ENCODE measurements at regions not wholly inside any gene's neighbourhood (a gene's known extent, or its start where the extent isn't known, plus 50 kb on each side); places are given as distances from the start of the nearest gene placed in this dataset.

DNA sequence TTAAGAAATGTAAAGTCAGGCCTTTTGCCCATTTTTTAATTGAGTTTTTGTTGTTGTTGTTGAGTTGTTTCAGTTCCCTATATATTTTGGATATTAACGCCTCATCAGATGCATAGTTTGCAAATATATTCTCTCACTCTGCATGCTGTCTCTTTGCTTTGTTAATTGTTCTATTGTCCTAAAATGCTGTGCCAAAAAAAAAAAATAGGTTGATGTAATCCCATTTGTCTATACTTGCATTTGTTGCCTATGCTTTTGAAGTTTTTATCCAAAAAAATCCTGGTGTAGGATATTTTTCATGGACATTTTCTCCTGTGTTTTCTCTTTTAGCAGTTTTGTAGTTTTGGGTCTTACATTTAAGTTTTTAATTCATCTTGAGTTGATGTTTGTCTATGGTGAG, 163.3 kb upstream of the STARD13 start:
- no peaks in the 10 kb centered on the region for H3K27me3 ChIP-seq (ENCODE audit: control insufficient read depth in 2 of 2, insufficient read depth in 1 of 2, low read length in 1 of 2)
- no peaks in the 10 kb centered on the region for H3K4me1 ChIP-seq (ENCODE audit: control insufficient read depth in 2 of 2, insufficient read depth in 2 of 2, low read length in 2 of 2)
- no peaks in the 10 kb centered on the region for H3K36me3 ChIP-seq (ENCODE audit: control insufficient read depth in 2 of 2, insufficient read depth in 2 of 2, low read length in 1 of 2)
- no peaks in the 10 kb centered on the region for H3K9me3 ChIP-seq (ENCODE audit: control insufficient read depth in 2 of 2, insufficient read depth in 1 of 2, low read length in 1 of 2)
- no peak overlapping the region for H3K27ac ChIP-seq (ENCODE audit: low read depth in 1 of 2, low read length in 1 of 2)
- H3K4me3 ChIP-seq (ENCODE audit: low read length in 2 of 2), result no peak overlapping the region
- 96% methylated on average over 1 of the region's 1 CpG for WGBS
- DNase-seq (ENCODE audit: low read depth in 6 of 9, low spot score in 9 of 9), result no peak

DNA sequence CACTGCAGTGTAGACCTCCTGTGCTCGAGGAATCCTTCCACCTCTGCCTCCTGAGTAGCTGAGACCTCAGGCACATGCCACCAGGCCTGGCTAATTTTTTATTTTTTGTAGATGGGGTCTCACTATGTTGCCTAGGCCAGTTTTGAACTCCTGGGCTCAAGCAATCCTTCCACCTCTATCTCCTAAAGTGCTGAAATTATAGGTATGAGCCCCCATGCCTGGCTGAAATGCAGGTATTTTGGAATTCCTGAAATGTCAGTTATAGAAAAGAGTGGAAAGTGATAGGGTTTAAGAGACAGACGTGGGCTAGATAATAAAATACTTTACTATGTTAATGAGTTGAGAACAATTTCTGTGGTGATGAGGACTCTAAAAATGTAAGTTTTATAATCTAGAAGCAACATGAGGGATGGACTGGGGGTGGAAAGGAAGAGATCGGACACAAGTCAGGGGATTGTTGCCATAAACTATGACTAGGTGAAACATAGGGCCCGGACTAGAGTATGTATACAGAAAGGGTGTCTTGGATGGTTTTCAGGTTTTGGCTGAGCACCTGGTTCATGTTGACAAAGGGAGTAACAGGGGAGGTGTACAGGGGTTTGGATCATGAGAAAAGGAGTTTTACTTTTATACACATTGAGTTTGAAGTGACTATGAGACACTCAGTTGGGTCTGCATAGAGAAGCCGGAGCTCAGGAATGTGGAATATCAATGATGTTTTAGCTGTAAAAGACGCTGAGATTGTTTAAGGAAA, 165.6 kb upstream of the STARD13 start:
- Histone ChIP-seq H3K27me3 (ENCODE audit: control insufficient read depth in 2 of 2, insufficient read depth in 1 of 2, low read length in 1 of 2) (no peaks in the 10 kb centered on the region), H3K9me3 (ENCODE audit: control insufficient read depth in 2 of 2, insufficient read depth in 1 of 2, low read length in 1 of 2) (no peaks in the 10 kb centered on the region), H3K4me3 (ENCODE audit: low read length in 2 of 2) (no peak overlapping the region), H3K4me1 (ENCODE audit: control insufficient read depth in 2 of 2, insufficient read depth in 2 of 2, low read length in 2 of 2) (no peaks in the 10 kb centered on the region), H3K27ac (ENCODE audit: low read depth in 1 of 2, low read length in 1 of 2) (no peak overlapping the region), H3K36me3 (ENCODE audit: control insufficient read depth in 2 of 2, insufficient read depth in 2 of 2, low read length in 1 of 2) (no peaks in the 10 kb centered on the region)
- no peak for DNase-seq (ENCODE audit: low read depth in 6 of 9, low spot score in 9 of 9)
- WGBS, result 94% methylated on average over 6 of the region's 6 CpGs

DNA sequence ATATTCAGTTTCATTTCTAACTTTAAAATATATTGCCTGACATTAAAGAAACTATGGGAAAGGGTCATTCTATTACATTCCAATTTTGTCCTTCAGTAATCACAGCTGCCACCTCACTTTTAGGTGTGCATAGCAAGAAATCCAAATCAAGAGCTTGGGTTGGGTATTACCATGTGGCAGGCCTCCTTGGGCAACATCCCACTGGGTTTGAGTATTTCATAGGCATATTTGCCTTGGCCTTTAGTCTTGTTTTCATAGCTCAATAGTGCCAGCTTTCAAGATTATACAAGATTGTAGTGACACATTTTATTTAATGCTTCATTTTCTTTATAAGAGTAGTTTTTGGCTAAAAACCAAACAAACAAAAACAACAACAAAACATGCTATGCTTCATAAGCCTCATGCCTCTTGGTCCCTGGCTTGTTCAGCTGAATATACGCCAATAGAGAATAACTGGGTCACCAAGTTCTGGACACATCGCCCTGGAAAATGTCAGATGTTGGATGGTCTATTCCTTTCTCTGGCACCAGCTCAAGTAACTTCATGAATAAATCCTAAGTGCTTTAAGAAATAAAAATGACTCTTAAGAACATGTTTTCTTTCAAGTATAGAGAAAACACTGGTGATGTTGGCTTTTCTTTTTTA, 167.4 kb upstream of the STARD13 start:
- Histone ChIP-seq H3K27ac (ENCODE audit: low read depth in 1 of 2, low read length in 1 of 2) (no peak overlapping the region), H3K36me3 (ENCODE audit: control insufficient read depth in 2 of 2, insufficient read depth in 2 of 2, low read length in 1 of 2) (no peaks in the 10 kb centered on the region), H3K4me3 (ENCODE audit: low read length in 2 of 2) (no peak overlapping the region), H3K9me3 (ENCODE audit: control insufficient read depth in 2 of 2, insufficient read depth in 1 of 2, low read length in 1 of 2) (no peaks in the 10 kb centered on the region), H3K4me1 (ENCODE audit: control insufficient read depth in 2 of 2, insufficient read depth in 2 of 2, low read length in 2 of 2) (no peaks in the 10 kb centered on the region), H3K27me3 (ENCODE audit: control insufficient read depth in 2 of 2, insufficient read depth in 1 of 2, low read length in 1 of 2) (no peaks in the 10 kb centered on the region)
- DNase-seq (ENCODE audit: low read depth in 6 of 9, low spot score in 9 of 9), result no peak
- 97% methylated on average over 2 of the region's 2 CpGs for WGBS

DNA sequence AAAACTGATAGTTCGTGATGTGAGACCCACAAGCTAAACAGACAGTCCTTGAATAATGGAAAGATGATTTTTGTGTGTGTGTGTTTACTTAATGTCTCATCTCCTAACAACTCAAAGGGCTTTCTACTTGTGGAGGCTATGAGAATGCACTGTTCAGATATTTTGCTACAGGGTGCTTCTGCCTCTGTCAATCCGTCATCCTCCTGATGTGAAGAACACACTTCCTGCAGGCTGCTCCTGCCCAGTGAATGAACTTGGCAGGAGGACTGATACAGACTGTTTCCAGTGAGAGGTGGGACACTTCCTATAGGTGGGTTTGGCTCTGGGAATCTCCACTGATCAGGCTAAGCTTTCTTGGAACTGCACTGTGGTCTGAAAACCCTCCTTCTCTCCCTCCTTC, 168.4 kb upstream of the STARD13 start:
- Histone ChIP-seq H3K27me3 (ENCODE audit: control insufficient read depth in 2 of 2, insufficient read depth in 1 of 2, low read length in 1 of 2) (no peaks in the 10 kb centered on the region), H3K9me3 (ENCODE audit: control insufficient read depth in 2 of 2, insufficient read depth in 1 of 2, low read length in 1 of 2) (no peaks in the 10 kb centered on the region), H3K36me3 (ENCODE audit: control insufficient read depth in 2 of 2, insufficient read depth in 2 of 2, low read length in 1 of 2) (no peaks in the 10 kb centered on the region), H3K4me3 (ENCODE audit: low read length in 2 of 2) (no peak overlapping the region), H3K27ac (ENCODE audit: low read depth in 1 of 2, low read length in 1 of 2) (no peak overlapping the region), H3K4me1 (ENCODE audit: control insufficient read depth in 2 of 2, insufficient read depth in 2 of 2, low read length in 2 of 2) (no peaks in the 10 kb centered on the region)
- no peak for DNase-seq (ENCODE audit: low read depth in 6 of 9, low spot score in 9 of 9)
- WGBS, result 95% methylated on average over 2 of the region's 2 CpGs

DNA sequence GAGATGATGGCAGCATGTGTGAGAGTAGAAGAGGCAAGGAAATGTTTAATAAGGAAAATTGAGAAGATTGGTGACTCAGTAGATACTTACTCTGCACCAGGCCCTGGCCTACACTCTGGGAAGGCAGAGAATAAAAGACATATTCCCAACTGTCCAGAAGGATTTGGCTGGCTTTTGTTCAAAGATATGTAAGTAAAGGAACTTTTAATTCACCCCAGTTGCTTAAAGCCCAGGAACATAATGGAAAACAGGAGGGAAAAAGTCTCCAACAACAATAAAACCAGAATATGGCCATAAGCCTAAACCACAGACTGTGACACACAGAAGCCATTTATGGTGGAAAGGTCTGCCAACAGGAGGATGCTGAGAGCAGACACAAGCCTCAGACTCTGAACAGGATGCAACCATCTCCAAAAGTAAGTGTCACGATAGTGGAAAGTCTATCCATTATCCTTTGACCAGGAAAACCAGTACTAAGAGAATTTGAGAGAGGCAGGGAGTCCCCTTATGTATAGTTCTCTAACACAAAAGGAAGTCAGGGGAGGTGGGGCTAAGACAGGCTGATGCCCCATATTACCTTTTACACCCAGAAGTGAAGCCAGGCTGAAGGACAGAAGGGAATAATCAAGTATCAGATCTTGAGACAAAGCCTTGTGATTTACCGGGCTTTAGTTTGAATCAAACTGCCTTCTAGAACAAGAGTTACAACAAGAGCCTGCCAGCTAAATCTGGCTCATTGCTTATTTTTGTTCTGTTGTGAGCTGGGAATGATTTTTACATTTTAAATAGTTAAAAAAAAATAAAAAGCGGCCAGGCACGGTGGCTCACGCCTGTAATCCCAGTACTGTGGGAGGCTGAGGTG, 169.5 kb upstream of the STARD13 start:
- Histone ChIP-seq H3K36me3 (ENCODE audit: control insufficient read depth in 2 of 2, insufficient read depth in 2 of 2, low read length in 1 of 2) (no peaks in the 10 kb centered on the region), H3K4me3 (ENCODE audit: low read length in 2 of 2) (no peak overlapping the region), H3K4me1 (ENCODE audit: control insufficient read depth in 2 of 2, insufficient read depth in 2 of 2, low read length in 2 of 2) (no peaks in the 10 kb centered on the region), H3K27ac (ENCODE audit: low read depth in 1 of 2, low read length in 1 of 2) (no peak overlapping the region), H3K9me3 (ENCODE audit: control insufficient read depth in 2 of 2, insufficient read depth in 1 of 2, low read length in 1 of 2) (no peaks in the 10 kb centered on the region), H3K27me3 (ENCODE audit: control insufficient read depth in 2 of 2, insufficient read depth in 1 of 2, low read length in 1 of 2) (no peaks in the 10 kb centered on the region)
- DNase-seq (ENCODE audit: low read depth in 6 of 9, low spot score in 9 of 9), result no peak
- WGBS, result 96% methylated on average over 5 of the region's 5 CpGs

DNA sequence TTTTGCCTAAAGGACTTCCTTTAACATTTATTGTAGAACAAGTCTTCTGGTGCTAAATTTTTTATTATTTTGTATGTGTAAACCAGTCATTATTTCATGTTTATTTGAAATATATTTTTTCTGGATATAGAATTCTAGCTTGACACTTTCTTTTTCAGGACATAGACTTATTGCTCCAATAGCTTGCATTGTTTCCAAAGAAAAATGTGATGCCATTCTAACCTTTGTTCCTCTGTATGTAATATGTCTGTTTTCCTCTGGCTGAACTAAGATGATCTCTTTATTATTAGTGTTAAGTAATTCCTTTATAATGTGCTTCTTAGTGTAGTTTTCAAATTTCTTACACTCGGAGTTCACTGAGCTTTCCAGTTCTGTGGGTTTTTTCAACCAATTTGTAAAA, 174.1 kb upstream of the STARD13 start:
- Histone ChIP-seq H3K36me3 (ENCODE audit: control insufficient read depth in 2 of 2, insufficient read depth in 2 of 2, low read length in 1 of 2) (no peaks in the 10 kb centered on the region), H3K4me3 (ENCODE audit: low read length in 2 of 2) (no peak overlapping the region), H3K9me3 (ENCODE audit: control insufficient read depth in 2 of 2, insufficient read depth in 1 of 2, low read length in 1 of 2) (no peaks in the 10 kb centered on the region), H3K27ac (ENCODE audit: low read depth in 1 of 2, low read length in 1 of 2) (no peak overlapping the region), H3K4me1 (ENCODE audit: control insufficient read depth in 2 of 2, insufficient read depth in 2 of 2, low read length in 2 of 2) (no peaks in the 10 kb centered on the region), H3K27me3 (ENCODE audit: control insufficient read depth in 2 of 2, insufficient read depth in 1 of 2, low read length in 1 of 2) (no peaks in the 10 kb centered on the region)
- 100% methylated on average over 1 of the region's 1 CpG for WGBS
- DNase-seq (ENCODE audit: low read depth in 6 of 9, low spot score in 9 of 9), result no peak

DNA sequence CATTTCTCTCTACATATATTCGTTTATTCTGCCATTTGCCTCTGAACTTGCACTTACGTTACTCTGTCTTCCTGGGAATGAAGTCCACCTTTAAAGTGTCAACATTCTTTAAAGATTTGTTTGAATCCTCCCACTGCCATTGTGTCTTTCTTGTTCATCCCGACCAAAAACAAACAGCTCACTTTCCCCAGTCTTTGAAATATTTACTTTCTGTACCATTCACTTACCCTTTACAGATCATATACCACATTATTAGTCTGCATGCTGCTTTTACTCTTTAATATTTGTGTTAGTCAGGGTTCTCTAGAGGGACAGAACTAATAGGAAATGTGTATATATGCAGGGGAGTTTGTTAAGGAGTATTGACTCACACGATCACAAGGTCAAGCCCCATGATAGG, 176.6 kb upstream of the STARD13 start:
- Histone ChIP-seq H3K4me3 (ENCODE audit: low read length in 2 of 2) (no peak overlapping the region), H3K27ac (ENCODE audit: low read depth in 1 of 2, low read length in 1 of 2) (no peak overlapping the region), H3K27me3 (ENCODE audit: control insufficient read depth in 2 of 2, insufficient read depth in 1 of 2, low read length in 1 of 2) (no peaks in the 10 kb centered on the region), H3K4me1 (ENCODE audit: control insufficient read depth in 2 of 2, insufficient read depth in 2 of 2, low read length in 2 of 2) (no peaks in the 10 kb centered on the region), H3K9me3 (ENCODE audit: control insufficient read depth in 2 of 2, insufficient read depth in 1 of 2, low read length in 1 of 2) (no peaks in the 10 kb centered on the region), H3K36me3 (ENCODE audit: control insufficient read depth in 2 of 2, insufficient read depth in 2 of 2, low read length in 1 of 2) (no peaks in the 10 kb centered on the region)
- DNase-seq (ENCODE audit: low read depth in 6 of 9, low spot score in 9 of 9), result no peak
- WGBS, result 92% methylated on average over 4 of the region's 4 CpGs

DNA sequence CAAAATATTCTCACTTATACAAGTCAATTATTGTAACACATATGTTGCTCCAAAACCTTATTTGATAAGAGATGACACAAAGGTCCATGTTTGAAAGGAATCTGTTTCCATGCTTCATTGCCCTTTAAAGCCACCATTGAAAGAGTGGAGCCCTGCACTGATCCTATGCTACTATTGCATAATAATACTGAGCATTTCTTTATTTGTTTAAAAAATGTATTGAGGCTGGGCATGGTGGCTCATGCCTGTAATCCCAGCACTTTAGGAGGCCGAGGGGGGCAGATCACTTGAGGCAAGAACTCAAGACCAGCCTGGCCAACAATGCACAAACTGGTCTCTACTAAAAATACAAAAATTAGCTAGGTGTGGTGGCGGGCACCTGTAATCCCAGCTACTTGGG, 178.8 kb upstream of the STARD13 start:
- Histone ChIP-seq H3K36me3 (ENCODE audit: control insufficient read depth in 2 of 2, insufficient read depth in 2 of 2, low read length in 1 of 2) (no peaks in the 10 kb centered on the region), H3K9me3 (ENCODE audit: control insufficient read depth in 2 of 2, insufficient read depth in 1 of 2, low read length in 1 of 2) (no peaks in the 10 kb centered on the region), H3K27ac (ENCODE audit: low read depth in 1 of 2, low read length in 1 of 2) (no peak overlapping the region), H3K4me1 (ENCODE audit: control insufficient read depth in 2 of 2, insufficient read depth in 2 of 2, low read length in 2 of 2) (no peaks in the 10 kb centered on the region), H3K27me3 (ENCODE audit: control insufficient read depth in 2 of 2, insufficient read depth in 1 of 2, low read length in 1 of 2) (no peaks in the 10 kb centered on the region), H3K4me3 (ENCODE audit: low read length in 2 of 2) (no peak overlapping the region)
- WGBS, result 78% methylated on average over 2 of the region's 2 CpGs
- DNase-seq (ENCODE audit: low read depth in 6 of 9, low spot score in 9 of 9), result no peak

DNA sequence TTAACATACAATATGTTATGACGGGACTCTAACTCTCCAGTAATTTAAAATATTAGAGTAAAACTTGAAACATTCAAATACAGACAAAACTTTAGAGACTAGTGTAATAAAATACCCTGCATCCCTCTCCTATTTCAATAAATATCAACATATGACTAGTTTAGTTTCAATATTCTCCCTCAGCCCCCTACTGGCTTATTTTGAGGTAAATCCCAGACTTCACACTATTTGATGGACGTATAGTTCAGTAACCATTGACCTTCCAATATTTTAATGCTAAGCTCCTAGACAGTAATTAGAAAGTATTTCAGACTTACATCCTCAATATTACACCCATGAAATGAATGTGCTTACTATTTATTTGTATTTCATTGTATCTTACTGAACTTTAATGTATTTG, 180.7 kb upstream of the STARD13 start:
- 94% methylated on average over 2 of the region's 2 CpGs for WGBS
- no peak for DNase-seq (ENCODE audit: low read depth in 6 of 9, low spot score in 9 of 9)
- Histone ChIP-seq H3K4me1 (ENCODE audit: control insufficient read depth in 2 of 2, insufficient read depth in 2 of 2, low read length in 2 of 2) (no peaks in the 10 kb centered on the region), H3K36me3 (ENCODE audit: control insufficient read depth in 2 of 2, insufficient read depth in 2 of 2, low read length in 1 of 2) (no peaks in the 10 kb centered on the region), H3K4me3 (ENCODE audit: low read length in 2 of 2) (no peak overlapping the region), H3K9me3 (ENCODE audit: control insufficient read depth in 2 of 2, insufficient read depth in 1 of 2, low read length in 1 of 2) (no peaks in the 10 kb centered on the region), H3K27me3 (ENCODE audit: control insufficient read depth in 2 of 2, insufficient read depth in 1 of 2, low read length in 1 of 2) (no peaks in the 10 kb centered on the region), H3K27ac (ENCODE audit: low read depth in 1 of 2, low read length in 1 of 2) (no peak overlapping the region)

Data from thymus (tissue), 11 donors.